ENCODE measurements at regions not wholly inside any gene's neighbourhood (a gene's known extent, or its start where the extent isn't known, plus 50 kb on each side); places are given as distances from the start of the nearest gene placed in this dataset.
"Not testable (repeated sequence)": the region's sequence is repeated elsewhere in the genome, so short reads cannot be mapped to it uniquely, and the experiment has no call there.

GRCh38 chr9:26562338-26562737 lies 330.3 kb downstream of the CAAP1 start:
- no peak for DNase-seq

- no peak for DNase-seq
These were observed 330.7 kb downstream of the CAAP1 start for GRCh38 chr9:26561928-26562327.

GRCh38 chr9:26559506-26559905 lies 333.1 kb downstream of the CAAP1 start:
- no peak for DNase-seq

GRCh38 chr9:26551971-26552370 lies 340.6 kb downstream of the CAAP1 start:
- no peak for DNase-seq

- no peak for DNase-seq
These were observed 341.2 kb downstream of the CAAP1 start for GRCh38 chr9:26551451-26551850.

GRCh38 chr9:26548781-26549290 lies 343.8 kb downstream of the CAAP1 start:
- no peak for DNase-seq

GRCh38 chr9:26539867-26540493 lies 352.6 kb downstream of the CAAP1 start:
- no peak for DNase-seq

GRCh38 chr9:26537211-26537610 lies 355.4 kb downstream of the CAAP1 start:
- DNase-seq = no peak

GRCh38 chr9:26535151-26535550 lies 357.5 kb downstream of the CAAP1 start:
- no peak for DNase-seq

GRCh38 chr9:26530841-26531240 lies 361.8 kb downstream of the CAAP1 start:
- no peak for DNase-seq

- no peak for DNase-seq
These were observed 364.7 kb downstream of the CAAP1 start for GRCh38 chr9:26527931-26528330.

- no peak for DNase-seq
These were observed 368.3 kb downstream of the CAAP1 start for GRCh38 chr9:26524267-26524666.

- DNase-seq = no peak
These were observed 369.0 kb downstream of the CAAP1 start for GRCh38 chr9:26523577-26523976.

GRCh38 chr9:26520141-26520540 lies 372.5 kb downstream of the CAAP1 start:
- DNase-seq = no peak

GRCh38 chr9:26516773-26517343 lies 375.7 kb downstream of the CAAP1 start:
- DNase-seq = no peak

- DNase-seq = no peak
These were observed 378.9 kb downstream of the CAAP1 start for GRCh38 chr9:26513730-26514129.

GRCh38 chr9:26510137-26510536 lies 382.5 kb downstream of the CAAP1 start:
- DNase-seq = no peak

- DNase-seq = no peak
These were observed 383.7 kb downstream of the CAAP1 start for GRCh38 chr9:26508897-26509296.

GRCh38 chr9:26504057-26504456 lies 388.5 kb downstream of the CAAP1 start:
- DNase-seq = no peak

- peak; percentile 8 for DNase-seq
These were observed 390.3 kb downstream of the CAAP1 start for GRCh38 chr9:26502311-26502710.

- no peak for DNase-seq
These were observed 392.1 kb downstream of the CAAP1 start for GRCh38 chr9:26500471-26500870.

- DNase-seq = not testable (repeated sequence)
These were observed 399.7 kb downstream of the CAAP1 start for GRCh38 chr9:26492608-26493521.

GRCh38 chr9:26491922-26492607 lies 400.5 kb downstream of the CAAP1 start:
- not testable (repeated sequence) for DNase-seq

Measured in SHP77 treated with DMSO at 0.1 percent for 48 hours (cell line).